ENCODE measurements at regions not wholly inside any gene's neighbourhood (a gene's known extent, or its start where the extent isn't known, plus 50 kb on each side); places are given as distances from the start of the nearest gene placed in this dataset.

GRCh38 chr6:167403427-167403826, 78.5 kb downstream of the TTLL2 start:
- TF ChIP-seq YY1 (IDR thresholded peaks at IDR 0.05; ENCODE audit: low read depth): no peak
- TF ChIP-seq EP300 (IDR thresholded peaks at IDR 0.05; ENCODE audit: borderline replicate concordance): no peak
- TF ChIP-seq TAF1 (IDR thresholded peaks at IDR 0.05; ENCODE audit: low read depth): no peak
- no peak for TF ChIP-seq RAD21 (IDR thresholded peaks at IDR 0.05; ENCODE audit: low read depth)
- TF ChIP-seq NFIC (IDR thresholded peaks at IDR 0.05): no peak
- TF ChIP-seq TCF12 (IDR thresholded peaks at IDR 0.05; ENCODE audit: low read depth): no peak
- TF ChIP-seq, protein P1, sequence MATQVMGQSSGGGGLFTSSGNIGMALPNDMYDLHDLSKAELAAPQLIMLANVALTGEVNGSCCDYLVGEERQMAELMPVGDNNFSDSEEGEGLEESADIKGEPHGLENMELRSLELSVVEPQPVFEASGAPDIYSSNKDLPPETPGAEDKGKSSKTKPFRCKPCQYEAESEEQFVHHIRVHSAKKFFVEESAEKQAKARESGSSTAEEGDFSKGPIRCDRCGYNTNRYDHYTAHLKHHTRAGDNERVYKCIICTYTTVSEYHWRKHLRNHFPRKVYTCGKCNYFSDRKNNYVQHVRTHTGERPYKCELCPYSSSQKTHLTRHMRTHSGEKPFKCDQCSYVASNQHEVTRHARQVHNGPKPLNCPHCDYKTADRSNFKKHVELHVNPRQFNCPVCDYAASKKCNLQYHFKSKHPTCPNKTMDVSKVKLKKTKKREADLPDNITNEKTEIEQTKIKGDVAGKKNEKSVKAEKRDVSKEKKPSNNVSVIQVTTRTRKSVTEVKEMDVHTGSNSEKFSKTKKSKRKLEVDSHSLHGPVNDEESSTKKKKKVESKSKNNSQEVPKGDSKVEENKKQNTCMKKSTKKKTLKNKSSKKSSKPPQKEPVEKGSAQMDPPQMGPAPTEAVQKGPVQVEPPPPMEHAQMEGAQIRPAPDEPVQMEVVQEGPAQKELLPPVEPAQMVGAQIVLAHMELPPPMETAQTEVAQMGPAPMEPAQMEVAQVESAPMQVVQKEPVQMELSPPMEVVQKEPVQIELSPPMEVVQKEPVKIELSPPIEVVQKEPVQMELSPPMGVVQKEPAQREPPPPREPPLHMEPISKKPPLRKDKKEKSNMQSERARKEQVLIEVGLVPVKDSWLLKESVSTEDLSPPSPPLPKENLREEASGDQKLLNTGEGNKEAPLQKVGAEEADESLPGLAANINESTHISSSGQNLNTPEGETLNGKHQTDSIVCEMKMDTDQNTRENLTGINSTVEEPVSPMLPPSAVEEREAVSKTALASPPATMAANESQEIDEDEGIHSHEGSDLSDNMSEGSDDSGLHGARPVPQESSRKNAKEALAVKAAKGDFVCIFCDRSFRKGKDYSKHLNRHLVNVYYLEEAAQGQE (IDR thresholded peaks at IDR 0.05; ENCODE audit: low read depth): no peak
- TF ChIP-seq, protein P2, sequence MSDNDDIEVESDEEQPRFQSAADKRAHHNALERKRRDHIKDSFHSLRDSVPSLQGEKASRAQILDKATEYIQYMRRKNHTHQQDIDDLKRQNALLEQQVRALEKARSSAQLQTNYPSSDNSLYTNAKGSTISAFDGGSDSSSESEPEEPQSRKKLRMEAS (IDR thresholded peaks at IDR 0.05): no peak
- no peak for TF ChIP-seq CEBPB (IDR thresholded peaks at IDR 0.05)
- no peak for TF ChIP-seq EGR1 (IDR thresholded peaks at IDR 0.05)
- no peak for TF ChIP-seq TEAD4 (IDR thresholded peaks at IDR 0.05)

Measured in Ishikawa (cell line).